Spinal cord (tissue), 9 donors: ENCODE measurements at regions not wholly inside any gene's neighbourhood (a gene's known extent, or its start where the extent isn't known, plus 50 kb on each side); places are given as distances from the start of the nearest gene placed in this dataset.

Source experiments
- DNase-seq, 6 donors: peaks; one replicate each; pipeline versions ENCODE4 v3.0.0 to v3.0.0-alpha.2; 2013 to 2015; ENCODE audit warnings: low spot score in 6 of 6, low read depth in 4 of 6
- H3K27ac ChIP-seq: one replicate; pipeline ENCODE4 v1.5.1; 2013; ENCODE audit warnings: low read depth, low read length, control low read depth
- H3K27me3 ChIP-seq: one replicate; pipeline ENCODE4 v1.6.1; 2013; ENCODE audit warnings: low read length; ENCODE audit not compliant: control insufficient read depth, insufficient read depth
- H3K36me3 ChIP-seq: one replicate; pipeline ENCODE4 v1.6.1; 2013; ENCODE audit warnings: low read length; ENCODE audit not compliant: control insufficient read depth, insufficient read depth
- H3K4me1 ChIP-seq: one replicate; pipeline ENCODE4 v1.6.1; 2013; ENCODE audit warnings: low read length; ENCODE audit not compliant: control insufficient read depth, insufficient read depth
- H3K4me3 ChIP-seq: one replicate; pipeline ENCODE4 v1.5.1; 2013; ENCODE audit warnings: low read depth, low read length, control low read depth
- H3K9me3 ChIP-seq: one replicate; pipeline ENCODE4 v1.6.1; 2013; ENCODE audit warnings: low read length; ENCODE audit not compliant: control insufficient read depth, insufficient read depth
- WGBS: methylation state at CpG from one replicate; pipeline ENCODE4 v1.1.5; 2013; ENCODE audit warnings: missing lambda C conversion rate; ENCODE audit not compliant: insufficient coverage; 5-methylcytosine and 5-hydroxymethylcytosine counted together
- donor health status: healthy.

GRCh38 chr1:168848051-168848450 lies 119.0 kb upstream of the DPT start:
- Histone ChIP-seq H3K27me3 (no peaks in the 10 kb centered on the region), H3K27ac (no peak overlapping the region), H3K4me1 (no peaks in the 10 kb centered on the region), H3K9me3 (no peaks in the 10 kb centered on the region), H3K36me3 (no peaks in the 10 kb centered on the region), H3K4me3 (no peak overlapping the region)
- 76% methylated on average over 3 of the region's 3 CpGs for WGBS
- peak in 2 of 6 donors; percentile 43 to 85 for DNase-seq

- Histone ChIP-seq H3K27me3 (no peaks in the 10 kb centered on the region), H3K4me1 (no peaks in the 10 kb centered on the region)
- DNase-seq: no peak
These were observed 132.5 kb upstream of the DPT start for GRCh38 chr1:168861421-168862004.

GRCh38 chr1:168863772-168864171 lies 134.8 kb upstream of the DPT start:
- H3K27ac ChIP-seq: no peak overlapping the region
- H3K4me1 ChIP-seq: no peaks in the 10 kb centered on the region
- no peak overlapping the region for H3K4me3 ChIP-seq
- no peaks in the 10 kb centered on the region for H3K36me3 ChIP-seq
- WGBS: no CpG with 5 or more reads among the region's 5 CpGs
- H3K9me3 ChIP-seq: no peaks in the 10 kb centered on the region
- H3K27me3 ChIP-seq: no peaks in the 10 kb centered on the region
- no peak for DNase-seq

More at GRCh38 chr1:168861421-168862004, 132.5 kb upstream of the DPT start:
- Histone ChIP-seq H3K27ac (no peak overlapping the region), H3K36me3 (no peaks in the 10 kb centered on the region), H3K4me3 (no peak overlapping the region), H3K9me3 (no peaks in the 10 kb centered on the region)

GRCh38 chr1:168864266-168864665 lies 135.3 kb upstream of the DPT start:
- Histone ChIP-seq H3K36me3 (no peaks in the 10 kb centered on the region), H3K9me3 (no peaks in the 10 kb centered on the region), H3K4me1 (no peaks in the 10 kb centered on the region), H3K4me3 (no peak overlapping the region), H3K27me3 (no peaks in the 10 kb centered on the region), H3K27ac (no peak overlapping the region)
- DNase-seq: no peak

- no peak overlapping the region for H3K4me3 ChIP-seq
- H3K27me3 ChIP-seq: no peaks in the 10 kb centered on the region
- H3K4me1 ChIP-seq: no peaks in the 10 kb centered on the region
- WGBS: 67% methylated on average over 1 of the region's 4 CpGs
- H3K9me3 ChIP-seq: no peaks in the 10 kb centered on the region
- no peak overlapping the region for H3K27ac ChIP-seq
- no peaks in the 10 kb centered on the region for H3K36me3 ChIP-seq
- DNase-seq: no peak
These were observed 137.0 kb upstream of the DPT start for GRCh38 chr1:168865850-168866620.

GRCh38 chr1:168867941-168868634 lies 139.1 kb upstream of the DPT start:
- no peaks in the 10 kb centered on the region for H3K27me3 ChIP-seq
- H3K4me3 ChIP-seq: no peak overlapping the region
- H3K27ac ChIP-seq: no peak overlapping the region
- no peak for DNase-seq
- no peaks in the 10 kb centered on the region for H3K36me3 ChIP-seq
- H3K9me3 ChIP-seq: no peaks in the 10 kb centered on the region
- WGBS: 94% methylated on average over 2 of the region's 4 CpGs
- H3K4me1 ChIP-seq: no peaks in the 10 kb centered on the region

- Histone ChIP-seq H3K9me3 (no peaks in the 10 kb centered on the region), H3K4me3 (no peak overlapping the region), H3K27ac (no peak overlapping the region), H3K36me3 (no peaks in the 10 kb centered on the region), H3K27me3 (no peaks in the 10 kb centered on the region), H3K4me1 (no peaks in the 10 kb centered on the region)
- no CpG with 5 or more reads among the region's 1 CpG for WGBS
- DNase-seq: no peak
These were observed 142.5 kb upstream of the DPT start for GRCh38 chr1:168871531-168871930.

GRCh38 chr1:168875831-168876230 lies 146.8 kb upstream of the DPT start:
- Histone ChIP-seq H3K36me3 (no peaks in the 10 kb centered on the region), H3K27me3 (no peaks in the 10 kb centered on the region), H3K4me3 (no peak overlapping the region), H3K9me3 (no peaks in the 10 kb centered on the region), H3K4me1 (peaks cover 3% of the 10 kb centered on the region), H3K27ac (no peak overlapping the region)
- WGBS: 80% methylated on average over 1 of the region's 1 CpG
- no peak for DNase-seq

- Histone ChIP-seq H3K9me3 (no peaks in the 10 kb centered on the region), H3K27ac (no peak overlapping the region), H3K4me1 (peaks cover 3% of the 10 kb centered on the region), H3K36me3 (no peaks in the 10 kb centered on the region), H3K27me3 (no peaks in the 10 kb centered on the region), H3K4me3 (no peak overlapping the region)
- WGBS: no CpG with 5 or more reads among the region's 1 CpG
- no peak for DNase-seq
These were observed 147.8 kb upstream of the DPT start for GRCh38 chr1:168876830-168877229.
